ENCODE measurements at regions not wholly inside any gene's neighbourhood (a gene's known extent, or its start where the extent isn't known, plus 50 kb on each side); places are given as distances from the start of the nearest gene placed in this dataset.

DNA sequence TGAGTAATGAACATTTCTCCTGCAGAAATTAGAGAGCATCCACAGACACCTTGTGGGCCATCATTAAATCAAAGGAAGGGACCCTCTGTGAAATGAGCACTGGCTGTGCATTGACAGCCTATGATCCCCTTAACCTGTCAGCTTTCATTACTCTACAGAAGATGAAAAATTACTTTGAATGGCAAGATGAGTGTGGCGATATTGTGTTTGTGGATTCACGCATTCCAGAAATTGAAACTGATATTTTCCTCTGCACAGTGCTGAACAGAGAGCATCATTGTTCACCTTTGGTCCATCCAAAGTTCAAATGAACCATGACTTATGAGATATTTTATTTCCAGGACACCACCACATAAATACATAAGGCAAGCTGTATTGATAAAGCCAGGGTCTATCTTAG, 374.8 kb upstream of the ANXA10 start:
- TF ChIP-seq, protein P1, sequence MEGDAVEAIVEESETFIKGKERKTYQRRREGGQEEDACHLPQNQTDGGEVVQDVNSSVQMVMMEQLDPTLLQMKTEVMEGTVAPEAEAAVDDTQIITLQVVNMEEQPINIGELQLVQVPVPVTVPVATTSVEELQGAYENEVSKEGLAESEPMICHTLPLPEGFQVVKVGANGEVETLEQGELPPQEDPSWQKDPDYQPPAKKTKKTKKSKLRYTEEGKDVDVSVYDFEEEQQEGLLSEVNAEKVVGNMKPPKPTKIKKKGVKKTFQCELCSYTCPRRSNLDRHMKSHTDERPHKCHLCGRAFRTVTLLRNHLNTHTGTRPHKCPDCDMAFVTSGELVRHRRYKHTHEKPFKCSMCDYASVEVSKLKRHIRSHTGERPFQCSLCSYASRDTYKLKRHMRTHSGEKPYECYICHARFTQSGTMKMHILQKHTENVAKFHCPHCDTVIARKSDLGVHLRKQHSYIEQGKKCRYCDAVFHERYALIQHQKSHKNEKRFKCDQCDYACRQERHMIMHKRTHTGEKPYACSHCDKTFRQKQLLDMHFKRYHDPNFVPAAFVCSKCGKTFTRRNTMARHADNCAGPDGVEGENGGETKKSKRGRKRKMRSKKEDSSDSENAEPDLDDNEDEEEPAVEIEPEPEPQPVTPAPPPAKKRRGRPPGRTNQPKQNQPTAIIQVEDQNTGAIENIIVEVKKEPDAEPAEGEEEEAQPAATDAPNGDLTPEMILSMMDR (optimal IDR thresholded peaks at IDR 0.05 in 1 of 3, IDR thresholded peaks at IDR 0.05 in 1 of 3, conservative IDR thresholded peaks at IDR 0.05 in 1 of 3; ENCODE audit: extremely low read depth in 1 of 3, insufficient read depth in 2 of 3, low read length in 3 of 3): no peak
- no peak for TF ChIP-seq EZH2 (IDR thresholded peaks at IDR 0.05; ENCODE audit: low read length)

Data from keratinocyte (primary cell).